ENCODE measurements at regions not wholly inside any gene's neighbourhood (a gene's known extent, or its start where the extent isn't known, plus 50 kb on each side); places are given as distances from the start of the nearest gene placed in this dataset.
"Not testable (repeated sequence)": the region's sequence is repeated elsewhere in the genome, so short reads cannot be mapped to it uniquely, and the experiment has no call there.

DNA sequence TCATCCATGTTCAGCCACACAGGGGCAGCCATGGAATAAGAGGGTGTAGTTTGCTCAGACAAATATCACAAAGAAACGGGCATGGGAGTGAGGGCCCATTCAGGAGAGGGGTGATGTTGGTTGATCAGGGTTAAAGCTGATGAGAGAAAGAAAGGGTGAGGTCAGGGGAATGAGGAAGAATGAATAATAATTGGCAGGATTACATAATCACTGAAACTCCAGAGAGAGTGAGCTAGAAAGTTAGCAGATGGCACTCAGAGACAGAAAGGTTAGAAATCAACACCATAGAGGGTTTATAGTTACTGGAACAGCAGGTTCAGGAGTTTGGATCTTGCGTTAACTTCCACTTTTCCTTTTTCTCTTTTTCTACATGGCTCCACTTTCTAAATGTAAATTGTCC, 113.9 kb downstream of the TAF11L14 start:
- intact Hi-C loops (cut with DNase I): no loop called here
- DNase-seq (no peak), ATAC-seq (peak in 1 of 2 donors; percentile 33)

DNA sequence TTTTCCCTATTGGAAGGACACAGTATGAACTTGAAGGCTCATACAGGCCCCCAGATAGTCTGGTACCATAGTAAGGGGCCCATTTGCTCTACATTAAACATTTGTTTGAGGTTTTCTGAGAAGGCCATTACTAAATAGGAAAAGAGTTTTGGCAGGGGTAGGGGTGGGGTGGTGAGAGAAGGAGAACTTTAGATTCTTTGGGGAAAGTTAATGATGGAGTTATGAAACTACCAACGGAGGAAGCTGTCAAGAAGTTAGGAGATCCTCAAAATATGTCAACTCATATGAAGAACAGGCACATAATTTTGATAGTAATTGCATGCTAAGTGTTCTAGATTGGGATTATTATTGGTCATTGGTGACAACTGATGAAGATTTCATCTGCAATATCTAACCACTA, 114.7 kb downstream of the TAF11L14 start:
- no peak for DNase-seq
- intact Hi-C loops (cut with DNase I): no loop called here
- no peak for ATAC-seq

DNA sequence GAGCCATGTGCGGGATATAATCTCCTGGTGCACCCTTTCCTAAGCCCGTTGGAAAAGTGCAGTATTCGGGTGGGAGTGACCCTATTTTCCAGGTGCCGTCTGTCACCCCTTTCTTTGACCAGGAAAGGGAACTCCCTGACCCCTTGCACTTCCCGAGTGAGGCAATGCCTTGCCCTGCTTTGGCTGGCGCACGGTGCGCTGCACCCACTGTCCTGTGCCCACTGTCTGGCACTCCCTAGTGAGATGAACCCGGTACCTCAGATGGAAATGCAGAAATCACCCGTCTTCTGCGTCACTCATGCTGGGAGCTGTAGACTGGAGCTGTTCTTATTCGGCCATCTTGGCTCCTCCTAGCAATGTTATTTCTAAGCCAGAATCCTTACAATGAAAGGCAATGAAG, 121.1 kb downstream of the TAF11L14 start:
- ATAC-seq; intact Hi-C loops (cut with DNase I): not testable (repeated sequence)

DNA sequence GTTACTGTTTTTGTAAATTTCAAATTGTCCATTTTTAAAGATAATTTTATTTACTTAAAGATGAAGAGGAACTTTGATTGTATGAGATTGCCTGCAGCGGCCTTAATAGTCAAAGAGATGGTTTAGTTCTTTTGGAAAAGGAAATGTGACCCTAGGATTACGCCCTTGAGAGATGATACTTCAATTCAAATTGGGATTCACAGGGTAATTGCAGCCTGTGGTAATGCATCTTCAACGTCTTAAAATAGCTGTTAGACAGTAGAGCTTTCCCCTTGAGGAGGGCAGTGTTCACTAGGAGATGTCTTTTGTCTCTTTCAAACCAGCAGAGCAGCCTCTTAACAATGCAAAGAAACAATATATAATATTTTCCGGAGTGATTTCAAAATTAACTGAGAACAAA, 127.1 kb downstream of the TAF11L14 start:
- ATAC-seq (no peak), DNase-seq (no peak)
- intact Hi-C loops (cut with DNase I): no loop called here

More for the DNA sequence above, 121.1 kb downstream of the TAF11L14 start:
- not testable (repeated sequence) for DNase-seq

DNA sequence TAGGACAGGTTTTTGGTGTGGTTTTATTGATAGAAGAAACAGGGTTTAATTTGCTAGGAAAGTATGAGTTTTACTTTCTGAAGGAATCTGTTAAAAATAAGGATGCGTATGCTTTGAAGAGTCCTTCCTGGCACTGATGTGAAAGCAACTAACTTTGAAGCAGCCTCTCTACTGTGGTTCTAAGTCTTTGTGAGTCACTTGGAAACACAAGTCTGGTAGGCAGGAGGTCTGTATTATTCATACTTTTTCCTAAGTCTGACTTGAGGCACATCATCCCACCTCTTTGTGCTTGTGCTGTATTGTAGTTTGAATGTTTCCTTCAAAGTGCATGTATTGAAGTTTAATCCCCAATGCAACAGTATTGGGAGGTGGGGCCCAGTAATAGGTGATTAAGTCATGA, 129.0 kb downstream of the TAF11L14 start:
- DNase-seq (no peak), ATAC-seq (no peak)
- intact Hi-C loops (cut with DNase I): no loop called here

DNA sequence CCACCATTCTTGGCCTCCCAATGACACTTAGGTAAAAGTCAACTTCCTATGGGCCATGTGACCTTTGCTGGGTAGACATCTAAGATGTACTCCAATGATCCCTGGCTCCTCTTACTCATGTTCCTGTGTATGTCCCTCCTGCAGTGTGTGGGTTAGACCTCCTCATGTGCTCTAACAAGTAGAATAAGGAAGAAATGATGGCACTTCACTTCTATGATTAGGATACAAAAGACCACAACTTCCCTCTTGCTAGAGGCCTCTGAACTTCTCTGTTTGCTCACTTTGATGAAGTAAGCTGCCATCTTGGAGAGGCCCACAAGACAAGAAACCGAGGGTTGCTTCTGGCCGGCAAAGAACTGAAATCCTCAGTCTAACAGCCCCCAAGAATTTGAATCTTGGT, 131.8 kb downstream of the TAF11L14 start:
- DNase-seq: no peak
- no peak for ATAC-seq
- intact Hi-C loops (cut with DNase I): no loop called here

DNA sequence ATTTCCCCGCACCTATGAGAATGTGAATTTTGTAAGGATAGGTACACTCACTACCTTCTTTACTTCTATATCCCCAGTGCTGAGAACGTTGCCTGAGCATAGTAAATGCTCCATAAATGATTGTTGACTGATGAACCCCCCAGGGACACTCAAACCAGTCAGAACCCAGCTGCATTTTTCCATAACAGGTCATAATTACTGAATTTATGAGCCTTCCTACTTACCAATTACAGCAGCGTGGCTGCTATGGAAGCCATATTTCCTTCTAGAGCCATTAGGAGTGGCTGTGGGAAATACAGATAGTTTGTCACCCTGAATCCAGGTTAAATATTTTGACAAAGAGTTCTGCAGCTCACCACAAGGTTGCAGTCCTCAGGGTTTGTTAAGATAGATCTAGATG, 135.0 kb downstream of the TAF11L14 start:
- ATAC-seq: no peak
- no peak for DNase-seq
- intact Hi-C loops (cut with DNase I): no loop called here

DNA sequence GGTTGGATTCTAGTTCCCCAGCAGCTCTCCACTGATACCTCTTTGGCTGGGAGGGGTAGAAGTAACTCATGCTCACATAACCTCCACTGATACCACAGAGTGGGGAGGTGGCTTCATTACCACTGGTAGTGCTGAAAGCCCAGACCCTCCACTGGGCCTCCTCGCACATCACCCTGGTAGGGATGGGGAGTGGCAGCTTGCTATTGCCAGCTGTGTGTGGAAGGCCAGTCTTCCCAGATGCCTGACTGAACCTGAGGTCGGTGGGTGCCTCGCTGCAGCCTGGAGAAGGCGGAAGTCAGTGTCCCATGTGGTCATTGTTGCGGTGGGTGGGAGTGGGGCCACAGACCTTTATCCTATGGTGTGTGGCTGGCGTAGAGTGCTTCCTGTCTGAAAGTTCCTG, 138.0 kb downstream of the TAF11L14 start:
- DNase-seq (no peak), ATAC-seq (no peak)
- intact Hi-C loops (cut with DNase I): no loop called here

DNA sequence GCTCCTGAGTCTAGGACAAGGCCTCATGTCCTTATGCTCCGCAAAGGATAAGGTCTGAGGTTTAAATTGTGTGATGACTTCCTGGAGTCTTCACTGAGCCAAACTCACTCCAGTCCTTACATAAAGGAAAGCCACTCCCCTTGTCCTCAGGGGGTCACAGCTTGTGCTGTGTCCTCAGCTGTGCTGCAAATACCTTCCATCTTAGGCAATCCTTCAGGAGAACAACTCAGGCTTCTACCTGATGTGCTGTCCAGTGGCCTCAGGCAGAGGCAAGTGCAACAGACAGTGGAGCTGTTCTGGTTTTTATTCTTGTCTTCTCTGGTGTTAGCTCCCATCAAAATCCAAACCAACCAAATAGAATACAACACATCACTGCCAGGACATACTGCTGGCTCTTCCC, 151.5 kb downstream of the TAF11L14 start:
- ATAC-seq (no peak), DNase-seq (no peak)
- intact Hi-C loops (cut with DNase I): no loop called here

DNA sequence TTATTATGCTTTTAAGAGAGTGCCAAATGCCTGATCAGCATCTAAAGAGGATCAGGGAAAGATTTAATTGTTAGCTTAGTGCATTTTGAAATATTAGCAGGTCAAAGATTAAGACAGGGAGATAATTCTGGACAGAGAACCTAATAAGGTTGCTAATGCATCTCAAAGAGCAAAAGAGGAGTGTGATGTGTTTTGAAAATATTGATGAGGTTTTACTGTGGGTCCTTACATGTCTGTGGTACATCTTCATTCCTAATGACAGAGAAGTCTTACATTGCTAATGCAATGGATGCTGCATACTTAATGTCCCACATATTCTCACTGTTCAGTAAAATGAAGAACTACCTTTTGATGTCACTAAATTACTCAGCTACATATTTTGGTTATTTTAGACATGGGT, 154.1 kb downstream of the TAF11L14 start:
- intact Hi-C loops (cut with DNase I): no loop called here
- ATAC-seq (no peak), DNase-seq (no peak)

DNA sequence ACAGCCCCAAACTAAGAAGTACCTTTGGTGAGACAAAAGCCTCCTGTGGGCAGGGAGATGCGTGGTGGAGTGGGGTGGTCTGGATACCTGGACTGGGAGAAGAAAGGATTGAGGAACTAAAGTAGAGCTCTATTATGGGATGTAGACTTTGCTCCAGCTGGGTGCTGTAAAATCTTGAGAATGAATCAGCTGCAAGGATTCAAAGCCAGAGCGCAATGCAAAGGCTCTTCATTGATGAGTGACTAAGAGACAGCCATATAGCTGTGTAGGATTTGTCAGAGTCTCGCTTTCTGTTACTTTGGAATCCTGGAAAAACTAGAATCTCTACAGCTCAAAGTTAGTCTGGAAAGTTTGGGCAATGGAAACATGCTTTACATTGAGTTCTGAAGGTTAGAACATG, 159.9 kb downstream of the TAF11L14 start:
- DNase-seq (no peak), ATAC-seq (no peak)
- intact Hi-C loops (cut with DNase I): no loop called here

DNA sequence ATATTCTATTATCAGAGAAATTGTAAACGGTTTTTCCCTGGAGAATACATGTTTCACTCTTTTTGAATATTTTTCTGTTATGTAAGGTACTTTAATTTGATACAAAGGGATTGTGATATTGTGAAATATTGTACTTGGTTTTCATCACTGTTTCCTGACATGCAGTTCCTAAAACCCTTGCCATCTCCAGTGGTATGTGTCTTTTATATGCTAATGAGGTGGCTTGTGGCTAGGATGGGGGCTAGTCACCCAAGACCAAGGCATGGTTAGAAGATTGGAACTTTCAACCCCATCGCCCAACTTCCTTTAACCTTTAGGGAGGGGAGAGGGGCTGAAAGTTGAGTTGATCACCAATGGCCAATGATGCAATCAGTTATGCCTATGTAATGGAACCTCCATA, 160.6 kb downstream of the TAF11L14 start:
- intact Hi-C loops (cut with DNase I): no loop called here
- DNase-seq: no peak
- no peak for ATAC-seq

DNA sequence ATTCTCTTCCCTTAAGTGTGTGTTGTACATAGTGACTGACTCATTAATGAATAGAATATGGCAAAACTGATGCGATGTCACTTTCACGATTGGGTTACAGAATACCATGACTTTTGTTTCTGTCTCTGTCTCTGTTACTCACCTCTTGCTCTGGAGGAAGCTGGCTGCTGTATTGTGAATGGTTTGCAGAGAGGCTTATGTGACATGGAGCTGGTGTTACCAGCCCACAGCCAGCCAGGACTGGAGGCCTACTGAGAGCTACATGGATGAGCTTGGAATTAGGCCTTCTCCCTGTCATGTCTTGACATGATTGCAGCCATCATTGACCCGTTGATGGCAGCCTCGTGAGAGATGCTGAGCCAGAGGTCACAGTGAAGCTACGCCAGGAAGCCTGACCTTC, 161.9 kb downstream of the TAF11L14 start:
- no peak for DNase-seq
- ATAC-seq: no peak
- intact Hi-C loops (cut with DNase I): no loop called here

DNA sequence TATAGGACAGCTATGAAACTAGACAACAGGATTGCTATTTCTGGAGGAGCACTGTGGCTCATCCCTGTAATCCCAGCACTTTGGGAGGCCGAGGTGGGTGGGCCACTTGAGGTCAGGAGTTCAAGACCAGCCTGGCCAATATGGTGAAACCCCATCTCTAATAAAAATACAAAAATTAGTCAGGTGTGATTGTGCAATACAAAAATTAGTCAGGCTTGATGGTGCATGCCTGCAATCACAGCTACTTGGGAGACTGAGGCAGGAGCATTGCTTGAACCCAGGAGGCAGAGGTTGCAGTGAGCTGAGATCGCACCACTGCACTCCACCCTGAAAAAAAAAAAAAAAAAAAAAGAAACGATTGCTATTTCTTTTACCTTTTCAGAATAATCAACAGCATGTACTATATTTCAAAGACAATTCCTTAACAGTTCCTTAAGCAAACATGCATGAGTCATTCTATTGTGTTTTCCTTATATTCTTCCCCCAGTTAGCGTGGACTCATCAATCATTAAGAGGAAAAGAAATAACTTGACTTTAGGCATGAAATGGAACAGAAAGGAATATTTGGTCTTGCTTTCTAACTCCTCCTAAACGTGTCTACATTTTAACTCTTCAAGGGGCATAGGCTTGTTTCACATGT, 162.6 kb downstream of the TAF11L14 start:
- intact Hi-C loops (cut with DNase I): no loop called here
- DNase-seq: no peak
- no peak for ATAC-seq

DNA sequence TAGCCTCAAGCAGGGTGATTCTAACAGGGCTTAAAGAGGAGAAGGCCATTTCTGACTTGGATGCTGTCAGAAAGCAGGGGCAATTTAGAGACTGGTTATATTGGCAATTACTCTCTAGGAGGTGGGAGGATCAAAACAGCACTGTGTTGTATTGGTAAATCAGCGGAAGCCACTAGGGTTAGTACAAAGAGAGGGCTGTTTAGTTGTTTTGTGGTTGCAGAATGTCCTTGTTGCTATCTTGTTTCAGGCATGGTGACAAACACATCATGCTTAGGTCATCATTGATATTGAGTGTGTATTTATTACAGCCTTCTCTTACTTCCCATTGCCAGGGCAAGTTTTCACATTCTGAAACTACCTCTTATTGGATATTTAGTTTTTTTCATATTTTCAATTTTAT, 165.3 kb downstream of the TAF11L14 start:
- intact Hi-C loops (cut with DNase I): no loop called here
- ATAC-seq (no peak), DNase-seq (no peak)

DNA sequence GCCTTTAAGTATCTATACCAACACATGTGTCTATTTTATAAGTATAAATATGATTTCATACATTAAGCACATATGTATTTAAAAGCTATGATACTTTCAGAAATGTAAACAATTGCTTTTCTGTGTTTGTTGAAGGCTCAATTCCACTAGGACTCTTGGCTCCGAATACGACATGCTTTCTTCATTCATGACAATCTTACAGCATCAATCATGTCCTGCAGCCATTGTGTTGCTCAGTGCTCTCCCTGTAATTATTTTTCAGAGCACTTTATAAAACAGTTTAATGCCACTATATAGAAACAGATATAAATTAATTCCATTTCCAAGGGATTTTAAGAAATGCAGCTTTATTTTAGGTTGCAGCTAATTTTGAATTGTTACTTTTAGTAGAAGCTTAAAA, 167.3 kb downstream of the TAF11L14 start:
- intact Hi-C loops (cut with DNase I): no loop called here
- no peak for DNase-seq
- no peak for ATAC-seq

DNA sequence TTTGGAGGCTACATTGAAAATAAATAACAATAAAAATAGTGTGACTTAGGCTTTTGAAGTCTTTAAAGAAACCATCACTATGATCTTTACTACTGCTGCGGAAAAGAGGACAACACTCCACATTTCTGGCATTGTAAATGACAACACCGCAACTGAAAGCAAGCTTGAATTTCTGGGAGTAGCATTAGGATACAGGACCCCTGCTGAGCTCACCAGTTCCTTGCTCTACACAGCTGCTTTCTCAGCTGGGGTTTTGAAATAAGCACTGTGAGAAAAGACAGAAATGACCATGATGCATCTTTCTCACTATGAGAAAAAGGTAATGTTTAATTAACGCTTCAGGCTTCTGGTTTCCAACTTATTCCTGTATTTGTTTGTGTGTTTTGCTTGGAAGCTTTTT, 168.0 kb downstream of the TAF11L14 start:
- intact Hi-C loops (cut with DNase I): no loop called here
- ATAC-seq (no peak), DNase-seq (no peak)

DNA sequence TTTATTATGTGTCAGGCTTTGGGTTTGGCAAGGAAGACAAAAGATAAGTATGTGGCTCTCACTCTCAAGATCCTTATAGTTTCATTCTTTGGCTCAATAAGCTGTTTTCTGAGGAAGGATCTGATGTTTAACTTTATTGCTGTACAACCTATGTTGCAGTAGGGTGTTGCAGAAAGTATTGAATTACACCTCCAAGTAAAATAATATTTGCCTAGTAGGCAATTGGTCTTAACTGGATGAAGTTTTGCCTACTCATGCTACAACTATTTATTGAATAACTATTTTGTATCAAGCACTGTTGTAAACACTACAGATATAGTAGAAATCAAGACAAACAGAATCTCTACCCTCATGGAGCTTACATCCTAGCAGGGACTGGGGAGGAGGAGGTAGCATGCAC, 169.7 kb downstream of the TAF11L14 start:
- intact Hi-C loops (cut with DNase I): no loop called here
- ATAC-seq (no peak), DNase-seq (no peak)

DNA sequence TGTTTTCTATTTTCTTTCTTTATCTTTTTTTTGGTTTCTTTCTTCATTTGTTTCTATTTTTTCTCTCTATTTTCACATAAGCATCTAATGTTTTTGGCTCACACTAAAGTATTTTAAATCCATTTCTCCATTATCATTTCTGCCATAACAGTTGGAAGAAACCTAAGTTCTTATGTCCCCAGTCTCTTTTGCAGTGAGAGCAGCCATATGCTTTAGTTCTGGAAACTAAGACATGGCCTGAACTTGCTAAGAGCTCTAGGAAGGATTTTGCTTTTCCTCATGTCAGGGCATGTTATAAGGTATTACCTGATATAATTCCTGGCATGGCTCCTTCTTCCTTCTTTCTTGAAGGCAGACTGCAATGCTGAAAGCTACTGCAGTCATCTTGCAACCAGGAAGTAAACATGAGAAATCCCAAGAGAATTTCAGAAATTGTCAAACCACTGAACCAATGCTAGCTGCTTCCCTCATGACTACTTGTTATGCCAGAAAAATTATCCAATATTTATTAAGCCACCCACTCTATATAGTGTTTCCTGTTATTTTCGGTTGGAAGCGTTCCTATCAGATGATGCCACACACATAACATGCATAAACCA, 171.1 kb downstream of the TAF11L14 start:
- intact Hi-C loops (cut with DNase I): no loop called here
- no peak for ATAC-seq
- no peak for DNase-seq

DNA sequence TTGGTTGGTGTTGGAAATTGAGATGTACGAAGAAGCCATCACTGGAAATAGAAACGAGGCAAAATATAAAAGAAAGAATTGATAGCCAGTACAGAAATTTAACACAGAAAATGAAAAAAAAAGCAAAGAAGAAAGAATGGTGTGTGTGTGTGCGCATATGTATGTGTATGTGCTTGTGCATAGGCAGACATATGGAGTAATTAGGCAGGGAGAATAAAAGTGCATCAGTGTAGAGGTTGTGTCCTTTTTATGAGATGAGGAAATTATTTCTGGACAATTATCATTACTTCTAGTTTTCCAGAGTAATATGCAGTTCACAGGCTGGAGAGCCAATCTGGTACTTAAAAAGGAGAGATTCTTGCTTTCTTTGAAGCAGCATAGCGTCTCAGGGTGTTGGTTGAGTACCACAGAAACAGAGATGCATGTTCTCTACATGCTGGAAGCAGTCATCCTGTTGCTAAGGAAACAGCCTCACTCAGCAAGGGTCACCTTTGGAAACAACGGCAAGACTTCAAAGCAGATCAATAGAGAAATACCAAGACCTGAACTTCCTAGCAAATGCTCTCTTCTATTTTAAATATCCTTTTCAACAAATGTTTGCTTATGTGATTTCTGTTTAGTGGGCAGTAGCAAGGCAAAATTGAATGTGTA, 172.7 kb downstream of the TAF11L14 start:
- intact Hi-C loops (cut with DNase I): no loop called here
- ATAC-seq (no peak), DNase-seq (no peak)

DNA sequence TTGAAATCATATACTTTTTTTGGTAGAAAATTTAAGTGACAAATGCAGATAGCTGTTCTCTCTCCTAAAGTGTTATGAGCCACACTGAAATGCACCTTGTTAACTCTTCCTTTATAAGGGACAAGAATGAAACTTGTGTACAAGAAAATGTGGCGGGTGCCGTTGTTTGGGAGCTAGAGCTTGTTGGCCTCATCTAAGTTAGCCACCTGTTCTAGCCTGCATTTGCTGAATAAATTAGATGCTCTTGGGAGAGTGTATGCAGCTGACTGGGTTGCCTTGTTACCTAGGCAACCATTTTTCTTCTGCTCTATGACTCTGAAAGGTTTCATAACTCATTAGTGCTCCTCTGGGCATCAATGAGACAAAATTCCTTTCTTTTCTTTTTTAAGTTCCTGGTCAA, 174.3 kb downstream of the TAF11L14 start:
- intact Hi-C loops (cut with DNase I): no loop called here
- no peak for DNase-seq

More for the DNA sequence above, 174.3 kb downstream of the TAF11L14 start:
- ATAC-seq: no peak
